ENCODE measurements at regions not wholly inside any gene's neighbourhood (a gene's known extent, or its start where the extent isn't known, plus 50 kb on each side); places are given as distances from the start of the nearest gene placed in this dataset.

GRCh38 chr17:73722165-73722564 is 77.9 kb upstream of the SDK2 start:
- TF ChIP-seq CTCF (IDR thresholded peaks at IDR 0.05) (no peak), POLR2A (IDR thresholded peaks at IDR 0.05) (no peak)
